ENCODE measurements at regions not wholly inside any gene's neighbourhood (a gene's known extent, or its start where the extent isn't known, plus 50 kb on each side); places are given as distances from the start of the nearest gene placed in this dataset.

- TF ChIP-seq CTCF (IDR thresholded peaks at IDR 0.05) (no peak), EZH2 (IDR thresholded peaks at IDR 0.05) (no peak)
Observed at GRCh38 chr1:83705091-83705490, 293.8 kb downstream of the TTLL7 start.
